ENCODE measurements at regions not wholly inside any gene's neighbourhood (a gene's known extent, or its start where the extent isn't known, plus 50 kb on each side); places are given as distances from the start of the nearest gene placed in this dataset.

GRCh38 chr5:147065071-147065470 lies 169.8 kb upstream of the STK32A start:
- TF ChIP-seq NR3C1 (IDR thresholded peaks at IDR 0.05) = no peak
- no peak for TF ChIP-seq CTCF (IDR thresholded peaks at IDR 0.05)
- TF ChIP-seq MAX (IDR thresholded peaks at IDR 0.05) = no peak
- no peak for TF ChIP-seq EP300 (IDR thresholded peaks at IDR 0.05)
